SK-N-SH treated with all-trans-retinoic acid at 6 μM for 48 hours (cell line): ENCODE measurements at regions not wholly inside any gene's neighbourhood (a gene's known extent, or its start where the extent isn't known, plus 50 kb on each side); places are given as distances from the start of the nearest gene placed in this dataset.

Experiments used
- CSRNP3 ChIP-seq: fragments of 250-450 bp; sonication (Bioruptor Pico); IDR thresholded peaks from 2 replicates; pipeline ENCODE4 v1.5.1; 2021; ENCODE audit warnings: mild to moderate bottlenecking, moderate library complexity
- PPARA ChIP-seq: fragments of 250-450 bp; sonication (Bioruptor Pico); IDR thresholded peaks from 2 replicates; pipeline ENCODE4 v1.5.0; 2020; ENCODE audit warnings: mild to moderate bottlenecking, borderline replicate concordance
- ZNF8 ChIP-seq: fragments of 450-650 bp; formaldehyde crosslinking; IDR thresholded peaks from 2 replicates; pipeline ENCODE4 v1.5.0; 2020; ENCODE audit warnings: mild to moderate bottlenecking, moderate library complexity

DNA sequence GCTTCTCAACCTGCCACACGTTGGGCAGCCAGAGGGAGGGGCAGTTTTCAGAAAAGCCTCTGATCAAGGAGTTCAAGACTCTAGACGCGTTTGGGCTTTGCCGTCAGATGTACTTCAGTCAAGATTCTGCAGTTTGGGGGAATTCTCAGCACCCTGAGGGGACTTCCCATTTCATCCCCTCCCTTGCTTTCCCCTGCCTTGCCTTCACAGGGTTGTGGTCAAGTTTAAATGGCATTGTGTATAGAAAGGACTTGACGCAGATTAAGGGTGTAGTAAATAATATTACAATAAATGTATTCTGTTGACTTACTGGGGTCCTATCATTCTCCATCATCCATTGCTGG lies 198.3 kb upstream of the NABP1 start:
- no peak for TF ChIP-seq PPARA (CRISPR knock-in tag)
- TF ChIP-seq ZNF8, result no peak
- no peak for TF ChIP-seq CSRNP3 (CRISPR knock-in tag)
